Neural crest cell (in vitro differentiated cells): ENCODE measurements at regions not wholly inside any gene's neighbourhood (a gene's known extent, or its start where the extent isn't known, plus 50 kb on each side); places are given as distances from the start of the nearest gene placed in this dataset.

ENCODE experiments used
- DNase-seq: peaks from one replicate; pipeline ENCODE4 v3.0.0; 2021; ENCODE audit warnings: low read depth, mixed read lengths, low spot score
- H3K27ac Mint-ChIP-seq: one replicate; pipeline ENCODE4 v1.8.0; 2021; ENCODE audit warnings: mild to moderate bottlenecking, mixed read lengths; ENCODE audit not compliant: unreplicated experiment
- H3K27me3 Mint-ChIP-seq: 2 replicates; pipeline ENCODE4 v1.8.0; 2021; ENCODE audit warnings: low read depth, mild to moderate bottlenecking, mixed read lengths
- H3K36me3 Mint-ChIP-seq: 2 replicates; pipeline ENCODE4 v1.8.0; 2021; ENCODE audit warnings: low read depth, mild to moderate bottlenecking, mixed read lengths
- H3K4me1 Mint-ChIP-seq: 2 replicates; pipeline ENCODE4 v1.8.0; 2021; ENCODE audit warnings: mixed read lengths
- H3K4me3 Mint-ChIP-seq: one replicate; pipeline ENCODE4 v1.8.0; 2021; ENCODE audit warnings: mild to moderate bottlenecking, mixed read lengths
- H3K9me3 Mint-ChIP-seq: 2 replicates; pipeline ENCODE4 v1.8.0; 2021; ENCODE audit warnings: mixed read lengths
- CTCF ChIP-seq: fragments of 200-600 bp; sonication (generic); conservative IDR thresholded peaks from 2 replicates; pipeline ENCODE4 v1.5.0; 2021; ENCODE audit warnings: antibody characterized with exemption, mild to moderate bottlenecking

DNA sequence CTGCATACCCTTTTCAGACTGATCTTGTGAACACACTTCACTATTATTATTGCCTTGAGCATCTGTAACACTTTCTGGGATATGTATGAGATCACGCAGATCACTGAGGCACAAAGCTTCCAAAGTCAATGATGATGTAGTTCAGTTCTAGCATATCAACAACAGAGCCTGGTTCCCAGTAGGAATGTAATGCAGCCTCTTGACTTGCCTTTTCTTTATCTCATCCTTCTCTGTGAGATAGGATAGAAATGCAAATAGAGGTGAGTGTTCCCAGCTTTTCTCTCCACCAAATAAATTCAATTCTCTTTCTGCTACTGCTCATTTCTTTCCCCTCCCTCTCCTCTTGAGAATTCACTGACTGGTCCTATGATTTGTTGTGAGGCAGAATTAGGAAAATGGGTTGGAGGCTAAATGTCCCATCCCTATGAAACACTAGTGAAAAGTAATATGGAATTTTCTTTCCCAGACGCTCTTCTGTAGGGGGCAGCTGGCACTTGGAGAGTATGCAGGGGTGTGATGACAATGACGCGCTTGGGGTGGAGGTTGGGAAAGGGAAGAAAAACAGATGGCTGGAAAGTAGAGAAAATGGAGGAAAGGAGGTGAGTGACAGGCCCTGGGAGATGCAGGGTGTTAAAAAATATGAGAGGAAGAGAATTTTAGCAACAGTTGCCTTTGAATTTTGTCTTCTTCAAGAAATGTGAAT lies 96.0 kb upstream of the TMTC1 start:
- H3K27ac Mint-ChIP-seq: no peak overlapping the region
- peaks cover 6% of the 10 kb centered on the region for H3K9me3 Mint-ChIP-seq
- H3K27me3 Mint-ChIP-seq: no peaks in the 10 kb centered on the region
- no peak for DNase-seq
- no peak overlapping the region for H3K4me3 Mint-ChIP-seq
- H3K36me3 Mint-ChIP-seq: peaks cover 6% of the 10 kb centered on the region
- peaks cover 28% of the 10 kb centered on the region for H3K4me1 Mint-ChIP-seq
- TF ChIP-seq CTCF: no peak

DNA sequence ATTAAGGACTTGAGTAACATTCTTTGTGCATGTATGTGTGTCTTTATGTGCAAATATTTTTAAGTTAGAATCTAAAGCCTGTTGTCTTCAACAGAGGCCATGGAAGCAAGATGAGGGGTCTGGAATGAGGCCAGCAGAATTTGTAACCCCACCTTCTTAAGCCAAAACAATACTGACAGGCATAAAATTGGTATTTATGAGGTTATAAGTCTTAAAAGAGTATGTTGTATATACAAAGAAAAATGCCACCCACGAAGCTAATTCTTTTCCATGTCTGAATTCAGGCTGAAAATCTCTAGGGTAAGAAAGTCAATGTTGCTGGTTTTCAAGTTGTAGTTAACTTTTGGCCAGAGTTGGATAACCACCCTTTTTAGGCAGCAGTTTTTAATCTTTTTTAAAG lies 86.2 kb upstream of the TMTC1 start:
- H3K4me3 Mint-ChIP-seq: no peak overlapping the region
- no peak for TF ChIP-seq CTCF
- H3K4me1 Mint-ChIP-seq: no peaks in the 10 kb centered on the region
- H3K36me3 Mint-ChIP-seq: no peaks in the 10 kb centered on the region
- DNase-seq: no peak
- no peak overlapping the region for H3K27ac Mint-ChIP-seq
- H3K27me3 Mint-ChIP-seq: no peaks in the 10 kb centered on the region
- H3K9me3 Mint-ChIP-seq: no peaks in the 10 kb centered on the region

DNA sequence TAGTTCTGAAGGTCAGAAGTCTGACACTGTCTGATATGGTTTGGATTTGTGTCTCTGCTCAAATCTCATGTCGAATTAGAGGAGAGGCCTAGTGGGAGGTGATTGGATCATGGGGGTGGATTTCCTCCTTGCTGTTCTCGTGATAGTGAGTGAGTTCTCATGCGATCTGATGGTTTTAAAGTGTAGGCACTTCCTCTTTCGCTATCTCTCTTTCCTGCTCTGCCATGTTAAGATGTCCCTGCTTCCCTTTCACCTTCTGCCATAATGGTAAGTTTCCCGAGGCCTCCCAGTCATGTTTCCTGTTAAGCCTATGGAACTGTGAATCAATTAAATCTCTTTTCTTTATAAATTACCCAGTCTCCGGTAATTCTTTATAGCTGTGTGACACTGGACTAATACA lies 84.1 kb upstream of the TMTC1 start:
- Mint-ChIP-seq H3K9me3 (no peaks in the 10 kb centered on the region), H3K36me3 (no peaks in the 10 kb centered on the region), H3K4me1 (no peaks in the 10 kb centered on the region), H3K27ac (no peak overlapping the region), H3K4me3 (no peak overlapping the region), H3K27me3 (peaks cover 3% of the 10 kb centered on the region)
- DNase-seq: no peak
- TF ChIP-seq CTCF: no peak

DNA sequence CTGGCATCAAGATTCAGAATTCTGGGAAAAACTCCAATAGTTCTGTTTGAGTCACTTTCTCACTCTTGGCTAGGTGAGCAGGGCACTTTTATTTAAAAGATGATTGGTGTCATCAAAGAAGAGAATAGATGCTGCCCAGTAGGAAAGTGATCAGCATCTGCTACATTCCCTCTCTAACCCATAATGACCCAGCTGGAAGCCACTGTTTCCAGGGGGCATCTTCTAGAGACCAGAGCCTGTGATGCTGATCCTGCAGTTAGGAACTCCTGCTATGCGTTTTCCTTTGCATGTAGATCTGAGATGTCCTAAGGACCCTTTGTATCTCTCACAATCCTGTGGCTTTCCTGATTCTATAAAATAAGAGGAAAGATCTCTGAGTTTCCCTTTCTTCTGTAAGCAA lies 79.9 kb upstream of the TMTC1 start:
- no peak for DNase-seq
- Mint-ChIP-seq H3K27me3 (peaks cover 3% of the 10 kb centered on the region), H3K36me3 (no peaks in the 10 kb centered on the region), H3K9me3 (no peaks in the 10 kb centered on the region), H3K27ac (no peak overlapping the region), H3K4me3 (no peak overlapping the region), H3K4me1 (no peaks in the 10 kb centered on the region)
- no peak for TF ChIP-seq CTCF

DNA sequence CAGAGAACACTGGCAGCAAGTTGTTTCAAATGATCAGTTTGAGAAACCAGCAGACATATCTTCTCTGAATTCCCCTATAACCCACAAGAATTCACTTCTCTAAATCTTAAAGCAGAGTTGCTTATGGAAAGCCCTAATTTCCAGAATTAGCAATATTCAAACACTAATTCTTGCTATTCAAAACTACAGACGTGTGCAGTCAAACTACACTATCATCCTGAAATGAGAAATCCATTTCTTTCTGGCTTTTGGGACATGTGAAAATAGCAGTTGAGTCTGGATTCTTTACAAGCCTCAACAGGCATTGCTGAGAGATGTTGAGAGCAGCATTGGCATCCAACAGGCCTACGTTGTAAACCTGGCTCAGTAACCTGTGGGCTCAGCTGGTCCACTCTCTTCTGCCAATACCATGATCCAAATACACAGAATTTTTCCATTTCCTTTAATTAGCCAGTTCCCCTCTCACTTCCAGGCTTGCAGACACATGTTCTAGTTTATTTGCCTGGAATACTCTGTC lies 74.6 kb upstream of the TMTC1 start:
- Mint-ChIP-seq H3K4me1 (no peaks in the 10 kb centered on the region), H3K27ac (no peak overlapping the region), H3K9me3 (no peaks in the 10 kb centered on the region), H3K27me3 (peaks cover 3% of the 10 kb centered on the region), H3K36me3 (no peaks in the 10 kb centered on the region), H3K4me3 (no peak overlapping the region)
- no peak for TF ChIP-seq CTCF
- no peak for DNase-seq
